ENCODE measurements at regions not wholly inside any gene's neighbourhood (a gene's known extent, or its start where the extent isn't known, plus 50 kb on each side); places are given as distances from the start of the nearest gene placed in this dataset.

DNA sequence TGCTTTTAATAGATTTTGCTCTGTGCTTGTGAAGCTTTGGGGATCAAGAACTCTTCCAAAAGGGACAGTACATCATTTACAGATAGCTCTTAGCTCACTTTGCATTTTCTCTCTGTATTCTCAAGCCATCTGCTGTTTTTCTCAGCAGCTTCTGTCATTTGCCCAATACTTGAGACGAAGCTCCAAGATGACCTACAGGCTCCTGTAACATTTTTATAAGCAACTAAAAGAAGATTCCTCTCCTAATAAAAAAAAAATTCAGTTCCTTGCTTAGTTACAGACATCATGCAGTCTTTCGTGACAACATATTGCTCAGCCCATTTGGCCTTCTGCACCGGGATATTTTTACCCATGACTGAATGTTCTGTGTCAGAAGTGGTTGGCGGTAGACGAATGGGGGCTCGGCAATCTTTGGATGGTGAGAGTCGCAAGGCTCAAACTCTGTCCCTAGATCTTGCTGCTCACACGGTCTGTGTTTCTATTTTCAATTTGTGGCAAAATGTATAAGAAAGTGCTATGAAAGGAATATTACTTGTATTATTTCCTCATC lies 215.6 kb downstream of the FSCB start:
- no peak for DNase-seq

GRCh38 chr14:44287858-44288257 lies 219.2 kb downstream of the FSCB start:
- DNase-seq: no peak

DNA sequence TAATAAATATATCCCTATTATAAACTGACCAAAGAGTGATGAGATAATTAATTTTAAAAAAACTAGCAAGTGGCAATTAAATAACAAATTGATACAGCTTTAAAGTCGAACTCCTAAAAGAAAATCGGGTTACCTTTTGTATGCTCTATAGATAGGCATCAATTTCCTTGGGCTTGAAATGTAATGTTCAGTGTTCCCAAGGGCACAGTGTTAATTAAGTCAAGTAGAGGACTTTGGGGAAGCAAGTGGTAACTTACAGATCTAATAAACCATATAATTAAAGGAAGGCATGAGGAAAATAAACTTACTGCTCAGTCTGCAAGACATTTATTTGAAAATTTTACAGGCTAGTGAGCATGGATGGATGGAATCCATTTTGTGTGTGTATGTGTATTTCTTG lies 220.9 kb downstream of the FSCB start:
- DNase-seq: no peak

- no peak for DNase-seq
Observed at GRCh38 chr14:44283836-44284235, 223.2 kb downstream of the FSCB start.

GRCh38 chr14:44279357-44279756 lies 227.7 kb downstream of the FSCB start:
- no peak for DNase-seq

DNA sequence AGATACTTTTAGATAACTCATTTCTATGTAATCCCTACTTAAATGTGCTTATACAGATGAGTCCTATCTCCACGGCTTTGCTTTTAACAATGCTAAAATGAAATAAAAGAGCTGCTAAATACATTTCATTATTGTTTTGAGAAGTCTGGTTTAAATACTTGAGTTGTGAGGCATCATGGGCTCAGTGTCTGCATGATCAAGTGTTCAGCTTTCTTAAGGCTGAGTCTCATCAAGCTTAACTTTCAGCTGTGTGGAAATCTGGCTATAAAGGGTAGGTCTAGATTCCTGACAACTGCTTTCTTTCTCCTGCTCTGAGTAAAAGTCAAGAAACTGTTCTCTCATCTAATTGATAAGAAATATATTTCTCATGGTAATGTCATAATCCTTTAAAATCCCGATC lies 235.4 kb downstream of the FSCB start:
- DNase-seq: no peak

DNA sequence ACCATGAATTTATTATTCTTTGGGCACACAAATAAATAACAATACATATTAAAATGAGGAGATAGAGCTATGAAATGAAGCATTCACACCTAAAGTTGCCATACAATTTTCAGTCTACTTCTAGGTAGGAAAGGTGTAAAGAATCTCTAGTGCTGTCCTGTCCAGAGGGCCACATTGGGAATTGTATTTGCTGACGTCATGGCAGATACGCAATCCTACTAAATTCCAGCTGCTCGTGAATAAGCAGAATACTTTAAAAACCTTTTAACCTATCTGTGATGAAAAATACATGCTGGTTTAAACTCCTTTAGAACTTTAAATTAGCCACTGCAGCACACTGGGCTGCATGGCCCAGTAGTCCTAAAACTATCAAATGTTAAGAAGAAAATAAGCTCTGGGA lies 236.1 kb downstream of the FSCB start:
- DNase-seq: no peak

- DNase-seq: no peak
Observed at GRCh38 chr14:44265246-44265645, 241.8 kb downstream of the FSCB start.

DNA sequence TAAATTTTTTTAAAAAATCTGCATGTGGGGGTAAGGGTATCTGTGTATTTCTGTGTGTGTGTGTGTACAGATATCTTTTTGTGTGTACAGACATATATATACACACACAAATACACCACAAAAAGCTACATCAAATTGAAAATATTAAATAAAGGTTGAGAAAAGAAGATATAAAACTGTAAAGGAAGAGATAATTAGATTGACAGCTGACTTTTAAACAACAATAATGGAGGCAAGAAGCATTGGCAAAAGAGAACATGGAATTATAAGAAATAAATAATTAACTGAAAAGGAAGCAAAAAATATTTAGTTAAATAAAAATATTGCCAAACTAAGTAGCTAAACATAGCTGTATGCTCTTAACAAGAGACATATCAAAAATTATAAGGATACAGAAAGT lies 291.4 kb downstream of the FSCB start:
- DNase-seq: no peak

DNA sequence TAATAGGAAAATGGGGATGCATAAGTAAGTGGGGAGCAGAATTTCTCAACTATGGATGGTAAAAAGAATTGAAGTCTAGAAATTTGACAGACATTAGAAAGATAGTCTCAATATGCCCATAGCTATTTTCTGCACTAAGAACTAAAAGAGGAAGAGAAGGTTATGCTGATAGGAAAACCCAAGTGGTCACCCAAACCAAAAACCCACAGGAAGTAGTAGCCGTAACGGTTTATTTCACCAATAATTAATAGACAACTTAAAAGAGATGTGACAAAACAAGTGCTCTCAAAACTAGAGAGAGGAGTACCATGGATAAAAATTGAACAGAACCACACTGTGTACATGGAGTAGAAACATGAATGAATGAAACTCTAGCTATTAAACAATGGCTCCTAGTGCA lies 295.4 kb downstream of the FSCB start:
- DNase-seq: no peak

DNA sequence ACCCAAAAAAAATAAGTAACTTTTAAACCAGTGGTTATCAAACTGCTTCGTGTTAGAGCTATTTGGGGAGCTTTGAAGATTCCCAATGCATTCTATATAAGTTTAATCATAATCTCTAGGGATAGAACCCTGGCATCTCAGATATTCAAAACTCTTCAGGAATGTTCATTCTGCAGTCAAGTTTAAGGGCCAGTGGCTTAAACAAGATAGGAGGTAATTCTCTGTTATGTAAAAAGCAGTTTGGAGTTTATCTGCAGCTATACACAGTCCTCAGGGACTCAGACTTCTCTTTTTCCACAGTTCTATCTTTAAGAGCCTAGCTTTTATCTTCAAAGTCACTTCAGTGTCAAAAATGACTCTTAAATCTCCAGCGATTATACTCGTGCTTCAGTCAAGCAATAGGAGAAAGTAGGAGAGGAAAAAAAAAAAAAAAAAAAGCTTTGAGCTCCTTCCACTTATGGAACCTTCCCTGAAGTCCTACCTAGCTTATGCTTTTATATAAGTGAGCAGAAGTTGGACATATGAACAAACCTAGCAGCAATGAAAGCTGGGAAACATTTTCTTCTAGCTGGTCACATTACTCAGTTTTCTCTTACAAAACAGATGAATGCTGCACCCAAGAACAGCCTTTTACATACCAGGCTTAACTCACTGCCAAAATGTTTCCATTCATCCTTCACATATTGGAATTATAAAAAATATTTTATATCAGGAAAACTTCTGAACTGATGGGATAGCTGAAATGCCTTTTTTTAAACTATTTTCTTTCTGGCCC lies 302.8 kb downstream of the FSCB start:
- no peak for DNase-seq

- DNase-seq: no peak
Observed at GRCh38 chr14:44180975-44181374, 326.1 kb downstream of the FSCB start.

- no peak for DNase-seq
Observed at GRCh38 chr14:44170556-44170955, 336.5 kb downstream of the FSCB start.

- no peak for DNase-seq
Observed at GRCh38 chr14:44170101-44170500, 337.0 kb downstream of the FSCB start.

DNA sequence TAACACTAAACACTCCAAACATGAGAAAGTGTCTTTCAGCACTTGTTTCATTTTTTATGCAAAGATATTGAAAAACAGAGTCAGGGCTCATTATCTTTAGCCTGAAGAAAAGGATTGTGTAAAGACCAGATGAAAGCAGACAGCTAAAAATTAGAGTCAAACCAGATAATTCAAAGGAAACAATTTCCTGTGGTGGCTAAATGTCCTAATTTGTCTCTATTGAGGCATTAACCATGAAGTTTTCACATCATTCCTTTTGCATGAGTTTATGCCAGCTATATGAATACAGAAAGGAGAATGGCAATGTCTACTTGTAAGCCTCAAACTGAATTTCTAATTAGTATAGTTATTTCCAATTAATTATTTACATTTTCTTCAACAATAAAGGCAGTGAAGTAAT lies 338.5 kb downstream of the FSCB start:
- no peak for DNase-seq

DNA sequence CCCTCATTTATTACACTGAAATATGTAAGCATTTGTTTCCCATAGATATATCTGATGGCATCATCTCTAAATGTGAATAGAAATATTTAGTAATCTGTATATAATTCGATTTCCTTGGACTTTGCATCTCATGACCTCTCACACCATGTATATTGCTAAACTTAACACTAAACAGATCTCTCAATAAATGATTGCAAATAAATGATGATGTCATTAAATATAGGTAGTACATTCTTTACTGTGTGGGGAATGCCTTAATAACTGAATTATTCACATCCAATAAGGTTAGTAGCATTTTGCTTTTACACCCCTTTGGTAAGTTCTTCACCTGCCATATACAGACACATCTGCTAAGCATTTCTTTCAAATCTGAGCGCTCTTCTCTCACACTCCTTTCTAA lies 340.5 kb downstream of the FSCB start:
- DNase-seq: no peak

GRCh38 chr14:44165936-44166335 lies 341.1 kb downstream of the FSCB start:
- DNase-seq: no peak

- no peak for DNase-seq
Observed at GRCh38 chr14:44165286-44165685, 341.8 kb downstream of the FSCB start.

DNA sequence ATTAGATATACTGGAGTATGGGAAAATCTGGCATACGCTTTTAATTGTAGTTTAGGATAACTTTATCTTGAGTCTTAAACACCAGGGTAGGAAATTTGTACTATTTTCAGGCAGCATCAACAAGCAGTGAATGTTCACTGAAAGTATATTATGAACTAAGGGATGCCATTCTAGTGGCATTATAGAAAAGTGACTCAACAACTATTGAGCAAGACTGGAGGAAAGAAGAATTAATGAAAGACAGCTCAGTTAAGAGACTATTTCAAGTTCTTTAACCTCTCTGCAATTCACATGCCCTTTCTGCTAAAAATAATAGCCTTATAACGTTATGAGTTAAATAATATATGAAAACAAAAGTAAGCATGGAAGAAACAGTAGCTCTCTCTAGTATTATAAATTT lies 343.1 kb downstream of the FSCB start:
- no peak for DNase-seq

- DNase-seq: no peak
Observed at GRCh38 chr14:44162197-44162596, 344.9 kb downstream of the FSCB start.

- no peak for DNase-seq
Observed at GRCh38 chr14:44154874-44155273, 352.2 kb downstream of the FSCB start.

- DNase-seq: no peak
Observed at GRCh38 chr14:44154446-44154845, 352.6 kb downstream of the FSCB start.

DNA sequence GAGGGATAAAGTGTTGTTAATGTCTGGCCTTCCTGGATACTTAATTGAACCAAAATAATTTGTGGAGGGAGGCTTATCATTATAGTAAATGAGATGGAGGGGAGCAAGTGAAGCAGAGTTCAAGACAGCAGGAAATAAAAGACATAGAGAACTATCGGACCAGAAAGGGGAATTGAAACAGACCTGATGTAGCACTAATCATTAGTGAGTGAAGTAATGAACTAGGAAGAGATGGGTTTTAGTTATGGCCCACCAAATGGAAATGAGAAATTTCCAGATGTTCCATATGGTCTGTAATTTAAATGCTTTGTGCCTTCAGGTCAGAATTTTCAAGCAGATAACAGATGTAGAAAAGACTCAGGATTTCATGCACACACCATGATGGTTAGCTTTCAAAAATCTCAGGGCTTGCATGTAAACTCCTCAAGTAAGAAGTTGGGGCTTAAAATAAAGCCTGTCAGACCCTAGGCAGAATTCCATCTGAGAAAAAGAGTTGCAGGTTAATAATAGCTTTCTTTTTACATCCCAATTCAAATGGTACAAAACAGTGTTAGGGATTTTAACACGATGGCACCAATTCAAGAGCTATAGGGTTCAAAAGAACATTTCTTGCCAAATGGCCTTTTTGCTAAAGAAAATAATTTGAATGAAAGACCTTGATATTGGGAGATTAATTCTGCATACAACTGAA lies 355.8 kb downstream of the FSCB start:
- DNase-seq: no peak

DNA sequence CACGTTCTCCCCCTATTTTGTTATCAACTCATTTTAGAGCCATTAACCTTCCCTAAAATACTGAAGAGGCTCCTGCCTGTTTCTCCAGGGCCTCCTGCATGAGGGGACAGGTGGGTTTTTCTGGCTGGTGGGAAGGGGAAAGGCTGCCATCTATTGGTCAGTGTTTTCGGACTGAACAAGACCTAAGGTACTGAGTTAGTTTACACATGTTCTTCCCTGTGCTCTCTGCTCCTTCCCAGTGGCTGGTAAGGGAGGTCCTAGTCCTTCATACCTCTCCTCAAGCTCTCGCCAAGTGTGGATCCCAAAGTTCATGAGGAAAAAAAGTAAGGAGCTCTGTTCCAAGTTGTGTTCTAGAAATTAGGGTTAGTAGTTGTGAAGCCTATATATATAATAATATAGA lies 357.5 kb downstream of the FSCB start:
- DNase-seq: no peak
